Endothelial cell of umbilical vein (primary cell): ENCODE measurements at regions not wholly inside any gene's neighbourhood (a gene's known extent, or its start where the extent isn't known, plus 50 kb on each side); places are given as distances from the start of the nearest gene placed in this dataset.

Source experiments
- BruUV-seq: library from RNA; stranded (reverse); fragments of 400-500 nt; replicated peaks from 2 replicates; lab custom pipeline; 2021; lab: Mats Ljungman, UMichigan
- CTCF ChIA-PET: fragments of 300-600, 350-600 bp; sonication (Branson Sonifier 250); formaldehyde crosslinking; loops from one replicate; lab custom pipeline; 2021; ENCODE audit warnings: antibody characterized with exemption, inconsistent platforms; lab: Charles Lee
- POLR2A ChIA-PET: fragments of 300-600, 350-600 bp; sonication (Branson Sonifier 250); formaldehyde crosslinking; loops from one replicate; lab custom pipeline; 2021; ENCODE audit warnings: antibody characterized with exemption, inconsistent platforms; lab: Charles Lee
- DNase-seq: peaks from one replicate; pipeline ENCODE4 v3.0.0-alpha.2; 2011; ENCODE audit warnings: low read depth, low spot score
- FAIRE-seq: peaks from 2 replicates; lab custom pipeline; 2011; peaks lifted over from hg19 to GRCh38; lab: Jason Lieb, UNC
- H2AFZ ChIP-seq: 2 replicates; pipeline ENCODE4 v1.6.0; 2012; ENCODE audit warnings: low read depth, low read length, control low read depth, inconsistent platforms
- H3K27ac ChIP-seq: 2 replicates; pipeline ENCODE4 v1.5.1; 2011; ENCODE audit warnings: low read depth, mild to moderate bottlenecking, control low read depth, low read length, moderate library complexity; ENCODE audit not compliant: insufficient read depth
- H3K27me3 ChIP-seq, 2 experiments: 2 replicates each; pipeline versions ENCODE4 v1.6.0 to v1.6.1; 2011; ENCODE audit warnings: low read length in 2 of 2, mixed read lengths in 1 of 2; ENCODE audit not compliant: control insufficient read depth in 2 of 2, insufficient read depth in 2 of 2
- H3K36me3 ChIP-seq, 2 experiments: 2 replicates in 1 of 2; 3 replicates in 1 of 2; pipeline ENCODE4 v1.5.1; 2011; ENCODE audit warnings: low read length in 2 of 2, mild to moderate bottlenecking in 1 of 2, moderate library complexity in 1 of 2; ENCODE audit not compliant: control insufficient read depth in 2 of 2, insufficient read depth in 2 of 2; ENCODE audit errors: extremely low read depth in 1 of 2
- H3K4me1 ChIP-seq: 3 replicates; pipeline ENCODE4 v1.5.1; 2011; ENCODE audit warnings: mild to moderate bottlenecking, low read length; ENCODE audit not compliant: control insufficient read depth, insufficient read depth; ENCODE audit errors: extremely low read depth
- H3K4me2 ChIP-seq: 2 replicates; pipeline ENCODE4 v1.6.1; 2011; ENCODE audit warnings: low read length, control low read depth, mixed read lengths; ENCODE audit not compliant: insufficient read depth
- H3K4me3 ChIP-seq, 3 experiments: fragments of 200-600 bp in 1 of 3; sonication (generic), shearing (Covaris generic) in 1 of 3; replicated peaks in 1 of 3; 2 replicates each; pipeline ENCODE4 v1.5.1; 2011 to 2016; ENCODE audit warnings: control low read depth in 3 of 3, low read length in 3 of 3, mild to moderate bottlenecking in 2 of 3, inconsistent platforms in 1 of 3, low read depth in 1 of 3, moderate library complexity in 1 of 3; ENCODE audit not compliant: insufficient read depth in 1 of 3
- H3K79me2 ChIP-seq: 2 replicates; pipeline ENCODE4 v1.6.0; 2012; ENCODE audit warnings: low read length, inconsistent platforms; ENCODE audit not compliant: control insufficient read depth, insufficient read depth
- H3K9ac ChIP-seq: replicated peaks from 2 replicates; pipeline ENCODE3; 2011; ENCODE audit warnings: low read length, control low read depth; ENCODE audit not compliant: insufficient read depth; ENCODE audit errors: extremely low read depth
- H3K9me1 ChIP-seq: replicated peaks from 3 replicates; pipeline ENCODE4 v1.6.0; 2011; ENCODE audit warnings: mild to moderate bottlenecking, low read length; ENCODE audit not compliant: control insufficient read depth, insufficient read depth; ENCODE audit errors: extremely low read depth
- H3K9me3 ChIP-seq: replicated peaks from 2 replicates; pipeline ENCODE4 v1.5.1; 2012; ENCODE audit warnings: low read length, inconsistent platforms; ENCODE audit not compliant: control insufficient read depth, insufficient read depth
- H4K20me1 ChIP-seq: replicated peaks from 2 replicates; pipeline ENCODE3; 2011; ENCODE audit warnings: mild to moderate bottlenecking, low read length; ENCODE audit not compliant: control insufficient read depth, insufficient read depth; ENCODE audit errors: extremely low read depth
- CTCF ChIP-seq, 2 donors: IDR thresholded peaks; 1 replicate in 1 of 2; 2 replicates in 1 of 2; pipeline ENCODE4 v1.5.1; 2011; ENCODE audit warnings: low read length in 2 of 2, mild to moderate bottlenecking in 2 of 2, moderate library complexity in 2 of 2, control low read depth in 1 of 2, inconsistent platforms in 1 of 2, low read depth in 1 of 2; ENCODE audit not compliant: insufficient read depth in 1 of 2; ENCODE audit errors: extremely low read depth in 1 of 2
- EZH2 ChIP-seq: IDR thresholded peaks from 2 replicates; pipeline ENCODE4 v1.6.1; 2012; ENCODE audit warnings: borderline replicate concordance, low read depth, mild to moderate bottlenecking, moderate library complexity, low read length, inconsistent platforms; ENCODE audit not compliant: severe bottlenecking
- FOS ChIP-seq: IDR thresholded peaks from 2 replicates; pipeline ENCODE4 v1.6.1; 2011; ENCODE audit warnings: mild to moderate bottlenecking, low read length, moderate library complexity, borderline replicate concordance; ENCODE audit not compliant: insufficient read depth
- GATA2 ChIP-seq: IDR thresholded peaks from 2 replicates; pipeline ENCODE4 v1.7.0; 2011; ENCODE audit warnings: low read depth, mild to moderate bottlenecking, moderate library complexity, mixed read lengths, low read length; ENCODE audit not compliant: insufficient read length, insufficient read depth
- JUN ChIP-seq: IDR thresholded peaks from 2 replicates; pipeline ENCODE4 v1.6.1; 2011; ENCODE audit warnings: borderline replicate concordance, low read depth; ENCODE audit not compliant: insufficient read length, insufficient read depth
- POLR2A ChIP-seq: IDR thresholded peaks from 2 replicates; pipeline ENCODE4 v1.6.1; 2012; ENCODE audit warnings: low read depth, mild to moderate bottlenecking, control low read depth, low read length
- POLR2AphosphoS5 ChIP-seq: IDR thresholded peaks from 2 replicates; pipeline ENCODE4 v1.6.1; 2012; ENCODE audit warnings: low read depth, mild to moderate bottlenecking, control low read depth, low read length, moderate library complexity; ENCODE audit not compliant: insufficient read depth
- dilution Hi-C: fragments of 300-500 bp; cut with MboI; formaldehyde crosslinking; loops from one replicate; pipeline ENCODE4 v1.15.0; 2019; ENCODE audit warnings: low sequenced_read_pairs; ENCODE audit not compliant: extremely low pct_ligation_motif_present
- intact Hi-C: fragments of 100-400 bp; cut with micrococcal nuclease; formaldehyde crosslinking; loops from one replicate; pipeline ENCODE4 v1.10.0; 2022

GRCh38 chr10:30770229-30770628 is 140.7 kb upstream of the LYZL2 start:
- TF ChIP-seq JUN (no peak), GATA2 (no peak), POLR2AphosphoS5 (no peak), FOS (no peak), EZH2 (no peak), POLR2A (no peak), CTCF (IDR thresholded peaks at IDR 0.05; ENCODE audit: extremely low read depth in 1 of 2, insufficient read depth in 1 of 2, low read depth in 1 of 2, low read length in 2 of 2) (no peak)
- BruUV-seq = no TSS peak

More at GRCh38 chr10:30770229-30770628, 140.7 kb upstream of the LYZL2 start:
- Histone ChIP-seq H3K79me2 (no peaks in the 10 kb centered on the region), H3K36me3 (no peaks in the 10 kb centered on the region), H3K9me1 (no peaks in the 10 kb centered on the region), H3K9me3 (peaks cover 5% of the 10 kb centered on the region), H3K4me2 (no peak overlapping the region), H3K9ac (no peak overlapping the region), H2AFZ (no peak overlapping the region), H3K27ac (no peak overlapping the region), H4K20me1 (no peaks in the 10 kb centered on the region), H3K27me3 (peaks cover 0 to 5% of the 10 kb centered on the region in 2 experiments), H3K4me1 (no peaks in the 10 kb centered on the region), H3K4me3 (no peak overlapping the region)
- POLR2A ChIA-PET = no interaction called here
- no peak for FAIRE-seq
- DNase-seq = no peak
- intact Hi-C loops (no loop called here), dilution Hi-C loops (no loop called here)
- CTCF ChIA-PET = no interaction called here
